H1 (cell line): ENCODE measurements at regions not wholly inside any gene's neighbourhood (a gene's known extent, or its start where the extent isn't known, plus 50 kb on each side); places are given as distances from the start of the nearest gene placed in this dataset.

Source experiments
- CTCF ChIA-PET: fragments of 300-600 bp; sonication (Branson Sonifier 250); formaldehyde crosslinking; loops from one replicate; lab custom pipeline; 2021; ENCODE audit not compliant: partially characterized antibody; lab: Charles Lee
- POLR2A ChIA-PET: fragments of 300-600 bp; sonication (Branson Sonifier 250); formaldehyde crosslinking; loops from one replicate; lab custom pipeline; 2021; ENCODE audit warnings: inconsistent platforms; ENCODE audit not compliant: partially characterized antibody; lab: Charles Lee
- DNase-seq, 2 experiments: peaks; one replicate each; pipeline versions ENCODE4 v3.0.0 to v3.0.0-alpha.2; 2010 to 2022; ENCODE audit warnings: low spot score in 2 of 2, low read depth in 1 of 2, mixed read lengths in 1 of 2
- FAIRE-seq: peaks from 2 replicates; lab custom pipeline; 2011; peaks lifted over from hg19 to GRCh38; lab: Jason Lieb, UNC
- H2AFZ ChIP-seq: 2 replicates; pipeline ENCODE4 v1.8.1; 2012; ENCODE audit warnings: low read length, inconsistent platforms
- H2AK5ac ChIP-seq: 2 replicates; pipeline ENCODE4 v1.6.1; 2013; ENCODE audit warnings: low read depth, low read length
- H2BK120ac ChIP-seq: replicated peaks from 2 replicates; pipeline ENCODE3; 2013; ENCODE audit warnings: low read depth, low read length, inconsistent platforms
- H2BK12ac ChIP-seq: 2 replicates; pipeline ENCODE4 v1.6.1; 2013; ENCODE audit warnings: low read depth, low read length
- H2BK15ac ChIP-seq: 2 replicates; pipeline ENCODE4 v1.6.1; 2013; ENCODE audit warnings: low read length
- H2BK20ac ChIP-seq: 2 replicates; pipeline ENCODE4 v1.6.1; 2013; ENCODE audit warnings: low read length
- H2BK5ac ChIP-seq: 2 replicates; pipeline ENCODE4 v1.6.1; 2013; ENCODE audit warnings: low read depth, low read length
- H3K14ac ChIP-seq: 2 replicates; pipeline ENCODE4 v1.6.1; 2013; ENCODE audit warnings: inconsistent platforms; ENCODE audit not compliant: insufficient read length
- H3K18ac ChIP-seq: 2 replicates; pipeline ENCODE4 v1.6.1; 2013; ENCODE audit warnings: low read length; ENCODE audit errors: extremely low read depth
- H3K23ac ChIP-seq: 2 replicates; pipeline ENCODE4 v1.6.1; 2013; ENCODE audit warnings: inconsistent platforms; ENCODE audit not compliant: insufficient read length
- H3K23me2 ChIP-seq: 2 replicates; pipeline ENCODE4 v1.6.1; 2013; ENCODE audit warnings: low read depth, low read length
- H3K27ac ChIP-seq: 2 replicates; pipeline ENCODE4 v1.6.1; 2011; ENCODE audit warnings: low read depth, low read length, inconsistent platforms
- H3K27me3 ChIP-seq, 4 experiments: replicated peaks in 1 of 4; 1 replicate in 1 of 4; 2 replicates in 3 of 4; pipeline versions ENCODE4 v1.6.1 to v1.8.1; 2011 to 2013; ENCODE audit warnings: low read length in 3 of 4, mild to moderate bottlenecking in 3 of 4, inconsistent platforms in 2 of 4, mixed read lengths in 2 of 4, moderate library complexity in 1 of 4; ENCODE audit not compliant: control insufficient read depth in 3 of 4, insufficient read depth in 3 of 4; ENCODE audit errors: extremely low read depth in 1 of 4
- H3K36me3 ChIP-seq, 4 experiments: 2 replicates each; pipeline versions ENCODE4 v1.6.1 to v1.8.1; 2011 to 2013; ENCODE audit warnings: mild to moderate bottlenecking in 4 of 4, low read length in 3 of 4, moderate library complexity in 2 of 4, control low read depth in 1 of 4, inconsistent platforms in 1 of 4; ENCODE audit not compliant: insufficient read depth in 4 of 4, control insufficient read depth in 2 of 4
- H3K4ac ChIP-seq: replicated peaks from 2 replicates; pipeline ENCODE3; 2013; ENCODE audit warnings: low read length, low read depth, mixed read lengths, inconsistent platforms; ENCODE audit not compliant: insufficient read length
- H3K4me1 ChIP-seq, 4 experiments: replicated peaks in 1 of 4; 1 replicate in 1 of 4; 2 replicates in 3 of 4; pipeline versions ENCODE4 v1.6.1 to v1.8.1; 2011 to 2013; ENCODE audit warnings: low read length in 3 of 4, inconsistent platforms in 2 of 4, mixed read lengths in 1 of 4; ENCODE audit not compliant: insufficient read depth in 4 of 4, control insufficient read depth in 3 of 4
- H3K4me2 ChIP-seq, 2 experiments: 2 replicates each; pipeline versions ENCODE4 v1.6.1 to v1.8.1; 2011 to 2013; ENCODE audit warnings: low read depth in 2 of 2, low read length in 2 of 2, control low read depth in 1 of 2, inconsistent platforms in 1 of 2, mild to moderate bottlenecking in 1 of 2; ENCODE audit not compliant: insufficient read depth in 1 of 2
- H3K4me3 ChIP-seq, 4 experiments: fragments of 200-600, 300-600 bp in 1 of 4; sonication (generic), shearing (Covaris generic), sonication (Bioruptor Twin) in 1 of 4; 2 replicates each; pipeline versions ENCODE4 v1.5.1 to v1.8.1; 2011 to 2016; ENCODE audit warnings: low read length in 4 of 4, low read depth in 3 of 4, control low read depth in 2 of 4, inconsistent platforms in 2 of 4, mild to moderate bottlenecking in 2 of 4, mixed read lengths in 1 of 4, moderate library complexity in 1 of 4; ENCODE audit not compliant: insufficient read depth in 2 of 4; ENCODE audit errors: extremely low read depth in 1 of 4
- H3K56ac ChIP-seq: replicated peaks from 2 replicates; pipeline ENCODE3; 2013; ENCODE audit warnings: low read depth, mild to moderate bottlenecking, mixed read lengths, low read length, inconsistent platforms; ENCODE audit not compliant: insufficient read length
- H3K79me1 ChIP-seq: 2 replicates; pipeline ENCODE4 v1.6.1; 2013; ENCODE audit warnings: low read depth, low read length, control low read depth
- H3K79me2 ChIP-seq, 2 experiments: 2 replicates each; pipeline versions ENCODE4 v1.6.1 to v1.8.1; 2012 to 2013; ENCODE audit warnings: low read length in 2 of 2, mild to moderate bottlenecking in 2 of 2, inconsistent platforms in 1 of 2; ENCODE audit not compliant: insufficient read depth in 2 of 2, control insufficient read depth in 1 of 2
- H3K9ac ChIP-seq, 4 experiments: replicated peaks in 1 of 4; 1 replicate in 1 of 4; 2 replicates in 3 of 4; pipeline versions ENCODE4 v1.6.1 to v1.8.1; 2011 to 2013; ENCODE audit warnings: low read depth in 3 of 4, low read length in 3 of 4, control low read depth in 2 of 4, mild to moderate bottlenecking in 2 of 4, moderate library complexity in 2 of 4, inconsistent platforms in 1 of 4; ENCODE audit errors: extremely low read depth in 1 of 4
- H3K9me3 ChIP-seq, 2 experiments: 2 replicates each; pipeline versions ENCODE4 v1.6.1 to v1.8.1; 2012 to 2013; ENCODE audit warnings: mild to moderate bottlenecking in 2 of 2, moderate library complexity in 2 of 2, control low read depth in 1 of 2, inconsistent platforms in 1 of 2, low read depth in 1 of 2, low read length in 1 of 2, mixed read lengths in 1 of 2; ENCODE audit not compliant: insufficient read depth in 2 of 2
- H4K20me1 ChIP-seq, 2 experiments: replicated peaks in 1 of 2; 2 replicates each; pipeline versions ENCODE3 to v1.8.1; 2011 to 2013; ENCODE audit warnings: inconsistent platforms in 2 of 2, low read length in 2 of 2, mild to moderate bottlenecking in 1 of 2; ENCODE audit not compliant: insufficient read depth in 2 of 2, control insufficient read depth in 1 of 2
- H4K5ac ChIP-seq: 2 replicates; pipeline ENCODE4 v1.6.1; 2013; ENCODE audit warnings: low read length, low read depth, mixed read lengths, inconsistent platforms; ENCODE audit not compliant: insufficient read length
- H4K8ac ChIP-seq: 2 replicates; pipeline ENCODE4 v1.8.0; 2013; ENCODE audit warnings: mild to moderate bottlenecking, moderate library complexity, low read length, inconsistent platforms; ENCODE audit not compliant: insufficient read depth; ENCODE audit errors: extremely low read depth
- H4K91ac ChIP-seq: replicated peaks from 2 replicates; pipeline ENCODE3; 2013; ENCODE audit warnings: low read length, mixed read lengths, inconsistent platforms; ENCODE audit not compliant: insufficient read length
- BACH1 ChIP-seq: IDR thresholded peaks from 2 replicates; pipeline ENCODE4 v1.6.1; 2012; ENCODE audit warnings: low read length, improper control_type of control experiment
- MAFK ChIP-seq: IDR thresholded peaks from 2 replicates; pipeline ENCODE4 v1.6.1; 2012; ENCODE audit warnings: low read depth, mild to moderate bottlenecking, improper control_type of control experiment, low read length
- POLR2AphosphoS5 ChIP-seq: IDR thresholded peaks from 2 replicates; pipeline ENCODE4 v1.6.1; 2011; ENCODE audit warnings: low read depth, low read length
- RAD21 ChIP-seq, 2 experiments: IDR thresholded peaks in 1 of 2; conservative IDR thresholded peaks in 1 of 2; 2 replicates each; pipeline ENCODE4 v1.6.1; 2011; ENCODE audit warnings: low read depth in 2 of 2, low read length in 2 of 2, improper control_type of control experiment in 1 of 2, inconsistent platforms in 1 of 2, mild to moderate bottlenecking in 1 of 2, moderate library complexity in 1 of 2
- TEAD4 ChIP-seq: IDR thresholded peaks from 2 replicates; pipeline ENCODE4 v1.6.1; 2012; ENCODE audit warnings: low read depth, low read length, inconsistent platforms, mixed read lengths
- WGBS, 2 experiments: shearing (Covaris generic) in 1 of 2; methylation state at CpG; one replicate each; pipeline versions ENCODE4 v1.1.6 to v1.1.7; 2013 to 2015; ENCODE audit warnings: low lambda C conversion rate in 2 of 2, mixed read lengths in 2 of 2, inconsistent platforms in 1 of 2, low coverage in 1 of 2, missing lambda C conversion rate in 1 of 2; ENCODE audit not compliant: insufficient replicate concordance in 2 of 2, insufficient coverage in 1 of 2, insufficient read length in 1 of 2; ENCODE audit errors: extremely low coverage in 1 of 2, missing lambda C conversion rate in 1 of 2; 5-methylcytosine and 5-hydroxymethylcytosine counted together
- TF ChIP-seq, protein P1 (sequence below): IDR thresholded peaks from 2 replicates; pipeline ENCODE4 v1.6.1; 2011; ENCODE audit warnings: low read length, improper control_type of control experiment
- TF ChIP-seq, protein P2 (sequence below), 3 experiments: IDR thresholded peaks; 1 replicate in 2 of 3; 2 replicates in 1 of 3; pipeline versions ENCODE4 v1.5.1 to v1.6.1; 2011; ENCODE audit warnings: low read length in 3 of 3, mild to moderate bottlenecking in 3 of 3, inconsistent platforms in 2 of 3, low read depth in 1 of 3, moderate library complexity in 1 of 3; ENCODE audit not compliant: insufficient read depth in 1 of 3; ENCODE audit errors: control extremely low read depth in 1 of 3
- TF ChIP-seq, protein P3 (sequence below): IDR thresholded peaks from 2 replicates; pipeline ENCODE4 v1.6.1; 2012; ENCODE audit warnings: low read length, inconsistent platforms

DNA sequence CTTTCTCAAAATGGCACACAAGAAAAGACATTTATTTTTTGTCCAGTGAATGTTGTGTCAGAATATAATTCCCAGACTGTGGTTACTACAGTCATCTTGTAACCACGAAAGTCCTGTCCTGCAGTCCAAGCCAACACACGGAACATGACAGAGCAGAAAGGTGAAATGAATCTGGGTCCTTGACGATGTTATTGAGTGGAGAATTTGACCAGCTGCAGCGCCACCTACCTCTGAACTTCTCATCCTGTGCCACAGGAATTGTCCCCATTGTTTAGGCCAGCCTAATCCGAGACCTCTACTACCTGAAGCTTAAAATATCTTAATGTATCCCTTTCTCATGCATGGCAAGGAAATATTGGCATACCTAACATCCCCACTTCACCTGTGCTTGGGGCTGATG, 64.1 kb upstream of the OTX2 start:
- Histone ChIP-seq H3K56ac (no peak overlapping the region), H3K4me1 (peaks cover 0 to 5% (median 3%) of the 10 kb centered on the region in 4 experiments; a peak in 3 of 7 replicates), H3K27me3 (peaks cover 0 to 2% (median 0%) of the 10 kb centered on the region in 4 experiments; a peak in 2 of 7 replicates), H3K4ac (no peak overlapping the region), H3K79me2 (no peaks in the 10 kb centered on the region), H3K27ac (no peak overlapping the region), H4K8ac (no peak overlapping the region), H3K4me3 (no peak overlapping the region), H3K36me3 (no peaks in the 10 kb centered on the region), H3K14ac (no peak overlapping the region), H4K5ac (no peak overlapping the region), H2AFZ (no peak overlapping the region), H4K91ac (peak overlapping the region; percentile 42), H3K23ac (no peak overlapping the region), H3K9me3 (no peaks in the 10 kb centered on the region), H3K79me1 (no peaks in the 10 kb centered on the region), H2BK20ac (no peak overlapping the region), H3K9ac (no peak overlapping the region), H2BK15ac (no peak overlapping the region), H2BK120ac (no peak overlapping the region), H4K20me1 (no peaks in the 10 kb centered on the region), H3K4me2 (no peak overlapping the region; a peak in 1 of 4 replicates), H3K23me2 (no peaks in the 10 kb centered on the region), H2AK5ac (no peak overlapping the region), H2BK12ac (no peak overlapping the region), H3K18ac (no peak overlapping the region), H2BK5ac (no peak overlapping the region)
- TF ChIP-seq, protein P1, sequence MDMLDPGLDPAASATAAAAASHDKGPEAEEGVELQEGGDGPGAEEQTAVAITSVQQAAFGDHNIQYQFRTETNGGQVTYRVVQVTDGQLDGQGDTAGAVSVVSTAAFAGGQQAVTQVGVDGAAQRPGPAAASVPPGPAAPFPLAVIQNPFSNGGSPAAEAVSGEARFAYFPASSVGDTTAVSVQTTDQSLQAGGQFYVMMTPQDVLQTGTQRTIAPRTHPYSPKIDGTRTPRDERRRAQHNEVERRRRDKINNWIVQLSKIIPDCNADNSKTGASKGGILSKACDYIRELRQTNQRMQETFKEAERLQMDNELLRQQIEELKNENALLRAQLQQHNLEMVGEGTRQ, result no peak
- TF ChIP-seq MAFK, result peak; percentile 27; the same call in 1 of the 2 replicates
- TF ChIP-seq BACH1, result peak; percentile 57
- TF ChIP-seq, protein P2, sequence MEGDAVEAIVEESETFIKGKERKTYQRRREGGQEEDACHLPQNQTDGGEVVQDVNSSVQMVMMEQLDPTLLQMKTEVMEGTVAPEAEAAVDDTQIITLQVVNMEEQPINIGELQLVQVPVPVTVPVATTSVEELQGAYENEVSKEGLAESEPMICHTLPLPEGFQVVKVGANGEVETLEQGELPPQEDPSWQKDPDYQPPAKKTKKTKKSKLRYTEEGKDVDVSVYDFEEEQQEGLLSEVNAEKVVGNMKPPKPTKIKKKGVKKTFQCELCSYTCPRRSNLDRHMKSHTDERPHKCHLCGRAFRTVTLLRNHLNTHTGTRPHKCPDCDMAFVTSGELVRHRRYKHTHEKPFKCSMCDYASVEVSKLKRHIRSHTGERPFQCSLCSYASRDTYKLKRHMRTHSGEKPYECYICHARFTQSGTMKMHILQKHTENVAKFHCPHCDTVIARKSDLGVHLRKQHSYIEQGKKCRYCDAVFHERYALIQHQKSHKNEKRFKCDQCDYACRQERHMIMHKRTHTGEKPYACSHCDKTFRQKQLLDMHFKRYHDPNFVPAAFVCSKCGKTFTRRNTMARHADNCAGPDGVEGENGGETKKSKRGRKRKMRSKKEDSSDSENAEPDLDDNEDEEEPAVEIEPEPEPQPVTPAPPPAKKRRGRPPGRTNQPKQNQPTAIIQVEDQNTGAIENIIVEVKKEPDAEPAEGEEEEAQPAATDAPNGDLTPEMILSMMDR (IDR thresholded peaks at IDR 0.05; ENCODE audit: control extremely low read depth in 1 of 3, insufficient read depth in 1 of 3, low read depth in 1 of 3, low read length in 3 of 3), result peak; percentile 66 to 88 (median 73)
- peak; percentile 80 to 83 for TF ChIP-seq RAD21 (IDR thresholded peaks at IDR 0.05 in 1 of 2, conservative IDR thresholded peaks at IDR 0.05 in 1 of 2; ENCODE audit: low read depth in 2 of 2, low read length in 2 of 2)
- no peak for TF ChIP-seq POLR2AphosphoS5
- TF ChIP-seq, protein P3, sequence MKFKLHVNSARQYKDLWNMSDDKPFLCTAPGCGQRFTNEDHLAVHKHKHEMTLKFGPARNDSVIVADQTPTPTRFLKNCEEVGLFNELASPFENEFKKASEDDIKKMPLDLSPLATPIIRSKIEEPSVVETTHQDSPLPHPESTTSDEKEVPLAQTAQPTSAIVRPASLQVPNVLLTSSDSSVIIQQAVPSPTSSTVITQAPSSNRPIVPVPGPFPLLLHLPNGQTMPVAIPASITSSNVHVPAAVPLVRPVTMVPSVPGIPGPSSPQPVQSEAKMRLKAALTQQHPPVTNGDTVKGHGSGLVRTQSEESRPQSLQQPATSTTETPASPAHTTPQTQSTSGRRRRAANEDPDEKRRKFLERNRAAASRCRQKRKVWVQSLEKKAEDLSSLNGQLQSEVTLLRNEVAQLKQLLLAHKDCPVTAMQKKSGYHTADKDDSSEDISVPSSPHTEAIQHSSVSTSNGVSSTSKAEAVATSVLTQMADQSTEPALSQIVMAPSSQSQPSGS, result peak; percentile 37; the same call in 1 of the 2 replicates
- TF ChIP-seq TEAD4, result peak; percentile 66; the same call in 1 of the 2 replicates
- CTCF ChIA-PET, result interaction anchor here (0.7 to 2.5 kb wide), 20 partner anchors 10 to 409 kb away, joined by 3 to 14 read pairs (median 4); no protein-coding TSS in a partner anchor
- FAIRE-seq (peak; percentile 93), DNase-seq (peak in 1 of 2 experiments; percentile 71)
- POLR2A ChIA-PET, result interaction anchor here (0.6 to 0.9 kb wide), 2 partner anchors 38 to 69 kb away, joined by 3 to 5 read pairs; no protein-coding TSS in a partner anchor
- 27% methylated on average over 5 of the region's 5 CpGs; no CpG with 5 or more reads in 1 of the 2 experiments for WGBS, 2 experiments
